ENCODE measurements at regions not wholly inside any gene's neighbourhood (a gene's known extent, or its start where the extent isn't known, plus 50 kb on each side); places are given as distances from the start of the nearest gene placed in this dataset.
"Not testable (repeated sequence)": the region's sequence is repeated elsewhere in the genome, so short reads cannot be mapped to it uniquely, and the experiment has no call there.

DNA sequence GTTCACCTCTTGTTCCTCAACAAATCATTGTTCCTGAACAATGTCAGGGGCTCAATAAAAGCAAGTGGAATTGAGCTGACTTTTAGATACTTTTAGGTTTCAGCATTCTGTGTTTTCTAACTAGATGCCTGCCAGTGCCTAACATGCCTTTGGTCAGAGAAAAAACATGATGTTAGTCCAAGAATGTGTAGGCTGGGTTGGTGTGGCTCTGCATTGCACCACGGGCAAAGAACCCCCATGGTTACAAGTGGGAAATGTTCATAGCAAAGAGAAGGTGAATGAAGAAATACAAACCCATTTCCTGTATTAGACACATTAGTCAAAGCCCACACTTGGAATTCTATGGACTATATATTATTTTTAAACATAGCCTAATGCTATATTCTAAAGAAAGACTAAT lies 193.3 kb downstream of the TMEM200A start:
- TF ChIP-seq, protein P1, sequence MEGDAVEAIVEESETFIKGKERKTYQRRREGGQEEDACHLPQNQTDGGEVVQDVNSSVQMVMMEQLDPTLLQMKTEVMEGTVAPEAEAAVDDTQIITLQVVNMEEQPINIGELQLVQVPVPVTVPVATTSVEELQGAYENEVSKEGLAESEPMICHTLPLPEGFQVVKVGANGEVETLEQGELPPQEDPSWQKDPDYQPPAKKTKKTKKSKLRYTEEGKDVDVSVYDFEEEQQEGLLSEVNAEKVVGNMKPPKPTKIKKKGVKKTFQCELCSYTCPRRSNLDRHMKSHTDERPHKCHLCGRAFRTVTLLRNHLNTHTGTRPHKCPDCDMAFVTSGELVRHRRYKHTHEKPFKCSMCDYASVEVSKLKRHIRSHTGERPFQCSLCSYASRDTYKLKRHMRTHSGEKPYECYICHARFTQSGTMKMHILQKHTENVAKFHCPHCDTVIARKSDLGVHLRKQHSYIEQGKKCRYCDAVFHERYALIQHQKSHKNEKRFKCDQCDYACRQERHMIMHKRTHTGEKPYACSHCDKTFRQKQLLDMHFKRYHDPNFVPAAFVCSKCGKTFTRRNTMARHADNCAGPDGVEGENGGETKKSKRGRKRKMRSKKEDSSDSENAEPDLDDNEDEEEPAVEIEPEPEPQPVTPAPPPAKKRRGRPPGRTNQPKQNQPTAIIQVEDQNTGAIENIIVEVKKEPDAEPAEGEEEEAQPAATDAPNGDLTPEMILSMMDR (IDR thresholded peaks at IDR 0.05; ENCODE audit: insufficient read depth, low read depth, low read length): no peak
- no peak for DNase-seq (ENCODE audit: low read depth)
- H3K27me3 ChIP-seq (ENCODE audit: control insufficient read depth, insufficient read depth, low read length): no peaks in the 10 kb centered on the region
- CTCF ChIA-PET: no interaction called here
- POLR2A ChIA-PET: no interaction called here
- no peaks in the 10 kb centered on the region for H3K36me3 ChIP-seq (ENCODE audit: control insufficient read depth, insufficient read depth, low read length)
- no peak overlapping the region for H3K4me3 ChIP-seq (ENCODE audit: low read depth, low read length)

DNA sequence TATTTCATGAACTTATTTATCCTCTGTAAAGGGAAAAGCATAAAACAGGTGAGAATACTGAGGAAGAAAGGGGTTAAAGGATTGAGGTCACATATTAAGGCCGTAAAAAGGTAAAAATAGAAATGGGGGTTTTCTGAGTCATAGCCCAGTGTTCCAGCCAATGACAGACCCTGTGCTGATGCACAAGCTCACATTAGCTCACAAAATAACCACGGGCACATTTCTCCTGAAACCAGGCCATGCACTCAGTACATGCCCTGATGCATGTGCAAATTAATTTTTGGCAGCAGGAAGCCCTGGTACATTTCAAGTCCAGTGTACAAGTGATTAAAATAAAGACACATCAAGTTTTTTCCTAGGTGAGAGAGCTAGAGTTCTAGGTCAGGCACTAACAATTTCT lies 194.4 kb downstream of the TMEM200A start:
- TF ChIP-seq, protein P1 (IDR thresholded peaks at IDR 0.05; ENCODE audit: insufficient read depth, low read depth, low read length): no peak
- Histone ChIP-seq H3K4me3 (ENCODE audit: low read depth, low read length) (no peak overlapping the region), H3K36me3 (ENCODE audit: control insufficient read depth, insufficient read depth, low read length) (no peaks in the 10 kb centered on the region), H3K27me3 (ENCODE audit: control insufficient read depth, insufficient read depth, low read length) (no peaks in the 10 kb centered on the region)
- no peak for DNase-seq (ENCODE audit: low read depth)
- ChIA-PET POLR2A (no interaction called here), CTCF (no interaction called here)

DNA sequence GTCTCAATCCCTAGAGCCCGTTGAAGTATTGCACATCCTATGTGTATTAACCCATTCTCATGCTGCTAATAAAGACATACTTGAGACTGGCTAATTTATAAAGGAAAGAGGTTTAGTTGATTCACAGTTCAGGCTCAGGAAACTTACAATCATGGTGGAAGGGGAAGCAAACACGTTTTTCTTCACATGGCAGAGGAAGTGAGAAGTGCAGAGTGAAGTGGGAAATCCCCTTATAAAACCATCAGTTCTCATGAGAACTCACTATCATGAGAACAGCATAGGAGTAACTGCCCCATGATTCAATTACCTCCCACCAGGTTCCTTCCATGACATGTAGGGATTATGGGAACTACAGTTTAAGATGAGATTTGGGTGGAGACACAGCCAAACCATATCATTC lies 195.3 kb downstream of the TMEM200A start:
- CTCF ChIA-PET; H3K36me3 ChIP-seq (ENCODE audit: control insufficient read depth, insufficient read depth, low read length); H3K27me3 ChIP-seq (ENCODE audit: control insufficient read depth, insufficient read depth, low read length); POLR2A ChIA-PET; H3K4me3 ChIP-seq (ENCODE audit: low read depth, low read length); DNase-seq (ENCODE audit: low read depth): not testable (repeated sequence)

DNA sequence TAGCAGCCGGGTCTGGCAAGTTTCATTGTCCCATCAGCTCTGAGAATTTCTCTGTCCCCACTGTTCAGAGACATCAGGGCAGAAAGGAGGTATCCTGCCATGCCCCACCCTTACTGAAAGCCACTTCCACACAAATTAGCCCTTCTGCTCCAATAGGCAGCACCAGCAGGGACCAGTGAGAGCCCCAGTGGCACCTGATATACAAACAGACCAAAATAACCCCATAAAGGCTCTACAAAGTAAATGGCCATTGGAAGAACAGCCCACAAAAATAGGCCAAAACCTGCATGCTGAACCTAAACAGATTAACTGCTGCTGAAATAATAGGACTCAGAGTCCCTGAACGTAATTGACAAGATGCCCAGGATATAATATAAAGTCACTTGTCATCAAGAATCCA lies 199.9 kb downstream of the TMEM200A start:
- ChIA-PET POLR2A (no interaction called here), CTCF (interaction anchor here (1.0 kb wide), 1 partner anchor 10 kb away, joined by 3 read pairs; no protein-coding TSS in a partner anchor)
- no peak overlapping the region for H3K4me3 ChIP-seq (ENCODE audit: low read depth, low read length)
- H3K27me3 ChIP-seq (ENCODE audit: control insufficient read depth, insufficient read depth, low read length): no peaks in the 10 kb centered on the region; the same call in 1 of the 2 replicates
- no peaks in the 10 kb centered on the region for H3K36me3 ChIP-seq (ENCODE audit: control insufficient read depth, insufficient read depth, low read length)
- TF ChIP-seq, protein P1 (IDR thresholded peaks at IDR 0.05; ENCODE audit: insufficient read depth, low read depth, low read length): no peak
- DNase-seq (ENCODE audit: low read depth): no peak

DNA sequence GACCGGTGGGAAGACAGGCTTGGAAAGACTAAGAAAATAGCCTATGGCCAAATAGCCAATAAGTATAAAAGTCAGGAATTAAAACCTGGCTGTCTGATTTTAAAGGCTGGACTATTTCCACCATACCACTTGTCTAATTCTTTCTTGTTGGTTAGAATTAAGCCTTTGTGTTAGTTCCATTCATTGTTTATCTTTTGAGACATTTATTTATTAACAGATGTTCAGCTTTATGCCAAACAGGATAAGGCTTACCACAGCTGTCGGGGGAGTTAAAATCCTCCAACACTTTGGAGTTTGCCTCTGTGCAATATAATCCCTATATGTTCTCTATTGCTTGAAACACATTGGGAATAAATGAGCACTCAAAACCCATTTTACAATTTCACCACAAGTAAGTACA lies 208.3 kb downstream of the TMEM200A start:
- DNase-seq (ENCODE audit: low read depth): no peak

DNA sequence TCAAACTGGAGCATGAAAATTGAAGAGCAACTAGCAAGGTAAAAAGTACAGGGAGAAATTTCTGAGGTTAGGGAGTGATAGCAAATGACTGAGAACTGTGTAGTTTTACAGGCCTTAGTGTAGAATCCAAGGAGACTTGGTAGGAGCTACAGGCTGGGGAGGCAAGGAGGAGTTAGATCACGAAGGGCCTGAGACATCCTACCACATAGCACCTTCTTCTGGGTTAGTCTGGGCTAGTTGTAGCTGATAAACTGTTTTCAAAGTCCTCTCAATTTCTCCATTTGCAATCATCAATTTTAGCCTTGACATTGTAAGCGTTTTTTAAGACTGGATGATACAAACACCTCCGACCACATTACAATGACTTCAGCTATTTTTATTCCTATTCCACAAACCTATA lies 209.7 kb downstream of the TMEM200A start:
- no peaks in the 10 kb centered on the region for H3K36me3 ChIP-seq (ENCODE audit: control insufficient read depth, insufficient read depth, low read length)
- no peak for DNase-seq (ENCODE audit: low read depth)
- ChIA-PET CTCF (no interaction called here), POLR2A (no interaction called here)
- TF ChIP-seq, protein P1 (IDR thresholded peaks at IDR 0.05; ENCODE audit: insufficient read depth, low read depth, low read length): no peak
- no peaks in the 10 kb centered on the region for H3K27me3 ChIP-seq (ENCODE audit: control insufficient read depth, insufficient read depth, low read length)
- H3K4me3 ChIP-seq (ENCODE audit: low read depth, low read length): no peak overlapping the region

More for the DNA sequence above, 208.3 kb downstream of the TMEM200A start:
- H3K36me3 ChIP-seq (ENCODE audit: control insufficient read depth, insufficient read depth, low read length): no peaks in the 10 kb centered on the region
- ChIA-PET POLR2A (no interaction called here), CTCF (no interaction called here)
- TF ChIP-seq, protein P1 (IDR thresholded peaks at IDR 0.05; ENCODE audit: insufficient read depth, low read depth, low read length): no peak
- no peak overlapping the region for H3K4me3 ChIP-seq (ENCODE audit: low read depth, low read length)
- no peaks in the 10 kb centered on the region for H3K27me3 ChIP-seq (ENCODE audit: control insufficient read depth, insufficient read depth, low read length)

Data from BJ (cell line).